ENCODE measurements at regions not wholly inside any gene's neighbourhood (a gene's known extent, or its start where the extent isn't known, plus 50 kb on each side); places are given as distances from the start of the nearest gene placed in this dataset.
A peak's percentile ranks its signal among the peaks of the same experiment; 100 is the strongest.
"Not testable (repeated sequence)": the region's sequence is repeated elsewhere in the genome, so short reads cannot be mapped to it uniquely, and the experiment has no call there.

GRCh38 chr3:107224026-107224596 is 153.1 kb upstream of the CCDC54 start:
- no peaks in the 10 kb centered on the region for H3K36me3 Mint-ChIP-seq (ENCODE audit: low read depth)
- intact Hi-C loops (cut with micrococcal nuclease) = no loop called here
- H3K4me3 Mint-ChIP-seq = no peak overlapping the region
- no peaks in the 10 kb centered on the region for H3K4me1 Mint-ChIP-seq (ENCODE audit: low read depth)
- H3K27me3 Mint-ChIP-seq (ENCODE audit: low read depth) = peaks cover 2% of the 10 kb centered on the region
- no peaks in the 10 kb centered on the region for H3K9me3 Mint-ChIP-seq
- no peak overlapping the region for H3K27ac Mint-ChIP-seq
- no peak for DNase-seq
- CTCF ChIA-PET = interaction anchor here (1.2 to 2.1 kb wide), 2 partner anchors 12 to 18 kb away, joined by 5 to 10 read pairs; no protein-coding TSS in a partner anchor

GRCh38 chr3:107227091-107227490 is 150.1 kb upstream of the CCDC54 start:
- DNase-seq = no peak
- H3K4me3 Mint-ChIP-seq = no peak overlapping the region
- intact Hi-C loops (cut with micrococcal nuclease) = loop anchor here (1.0 kb wide), 1 partner anchor 366 kb away; no protein-coding TSS in a partner anchor
- H3K36me3 Mint-ChIP-seq (ENCODE audit: low read depth) = no peaks in the 10 kb centered on the region
- CTCF ChIA-PET = interaction anchor here (1.6 kb wide), 1 partner anchor 9 kb away, joined by 4 read pairs; no protein-coding TSS in a partner anchor
- no peaks in the 10 kb centered on the region for H3K4me1 Mint-ChIP-seq (ENCODE audit: low read depth)
- no peak overlapping the region for H3K27ac Mint-ChIP-seq
- H3K27me3 Mint-ChIP-seq (ENCODE audit: low read depth) = peaks cover 2% of the 10 kb centered on the region
- H3K9me3 Mint-ChIP-seq = no peaks in the 10 kb centered on the region

DNA sequence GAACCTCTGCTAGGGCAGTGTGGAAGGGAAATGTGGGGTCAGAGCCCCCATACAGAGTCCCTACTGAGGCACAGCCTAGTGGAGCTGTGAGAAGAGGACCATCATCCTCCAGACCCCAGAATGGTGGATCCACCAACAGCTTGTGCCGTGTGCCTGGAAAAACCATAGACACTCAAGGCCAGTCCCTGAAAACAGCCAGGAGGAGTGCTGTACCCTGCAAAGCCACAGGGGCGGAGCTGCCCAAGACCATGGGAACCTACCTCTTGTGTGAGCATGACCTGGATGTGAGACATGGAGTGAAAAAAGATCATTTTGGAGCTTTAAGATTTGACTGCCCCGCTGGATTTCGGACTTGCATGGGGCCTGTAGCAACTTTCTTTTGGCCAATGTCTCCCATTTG is 143.4 kb upstream of the CCDC54 start:
- H3K27me3 Mint-ChIP-seq (ENCODE audit: low read depth); DNase-seq; H3K4me3 Mint-ChIP-seq; H3K4me1 Mint-ChIP-seq (ENCODE audit: low read depth); H3K9me3 Mint-ChIP-seq; H3K36me3 Mint-ChIP-seq (ENCODE audit: low read depth); intact Hi-C loops (cut with micrococcal nuclease); H3K27ac Mint-ChIP-seq: not testable (repeated sequence)
- CTCF ChIA-PET = interaction anchor here (1.1 to 3.3 kb wide), 3 partner anchors 188 to 431 kb away, joined by 3 to 25 read pairs (median 3); no protein-coding TSS in a partner anchor

- Mint-ChIP-seq H3K4me3 (peak overlapping the region; percentile 47), H3K27me3 (ENCODE audit: low read depth) (peaks cover 8% of the 10 kb centered on the region), H3K36me3 (ENCODE audit: low read depth) (no peaks in the 10 kb centered on the region), H3K9me3 (no peaks in the 10 kb centered on the region), H3K4me1 (ENCODE audit: low read depth) (peaks cover 8% of the 10 kb centered on the region), H3K27ac (no peak overlapping the region)
- DNase-seq = no peak
- CTCF ChIA-PET = interaction anchor here (0.8 to 3.6 kb wide), 18 partner anchors 8 to 692 kb away, joined by 3 to 54 read pairs (median 4); no protein-coding TSS in a partner anchor
- intact Hi-C loops (cut with micrococcal nuclease) = loop anchor here (5.0 kb wide), 7 partner anchors 427 to 1172 kb away; no protein-coding TSS in a partner anchor
Observed at GRCh38 chr3:107235193-107235927, 141.9 kb upstream of the CCDC54 start.

- H3K27ac Mint-ChIP-seq = no peak overlapping the region
- peak; percentile 68 for DNase-seq
- intact Hi-C loops (cut with micrococcal nuclease) = loop anchor here (1.0 to 5.0 kb wide), 14 partner anchors 36 to 1241 kb away; partner anchors contain the start of gene BBX
- CTCF ChIA-PET = interaction anchor here (0.8 to 3.6 kb wide), 26 partner anchors 9 to 693 kb away, joined by 3 to 54 read pairs (median 4); no protein-coding TSS in a partner anchor
- no peaks in the 10 kb centered on the region for H3K36me3 Mint-ChIP-seq (ENCODE audit: low read depth)
- H3K4me1 Mint-ChIP-seq (ENCODE audit: low read depth) = peaks cover 8% of the 10 kb centered on the region
- no peaks in the 10 kb centered on the region for H3K9me3 Mint-ChIP-seq
- H3K27me3 Mint-ChIP-seq (ENCODE audit: low read depth) = peaks cover 8% of the 10 kb centered on the region
- peak overlapping the region; percentile 47 for H3K4me3 Mint-ChIP-seq
Observed at GRCh38 chr3:107235928-107236315, 141.3 kb upstream of the CCDC54 start.

DNA sequence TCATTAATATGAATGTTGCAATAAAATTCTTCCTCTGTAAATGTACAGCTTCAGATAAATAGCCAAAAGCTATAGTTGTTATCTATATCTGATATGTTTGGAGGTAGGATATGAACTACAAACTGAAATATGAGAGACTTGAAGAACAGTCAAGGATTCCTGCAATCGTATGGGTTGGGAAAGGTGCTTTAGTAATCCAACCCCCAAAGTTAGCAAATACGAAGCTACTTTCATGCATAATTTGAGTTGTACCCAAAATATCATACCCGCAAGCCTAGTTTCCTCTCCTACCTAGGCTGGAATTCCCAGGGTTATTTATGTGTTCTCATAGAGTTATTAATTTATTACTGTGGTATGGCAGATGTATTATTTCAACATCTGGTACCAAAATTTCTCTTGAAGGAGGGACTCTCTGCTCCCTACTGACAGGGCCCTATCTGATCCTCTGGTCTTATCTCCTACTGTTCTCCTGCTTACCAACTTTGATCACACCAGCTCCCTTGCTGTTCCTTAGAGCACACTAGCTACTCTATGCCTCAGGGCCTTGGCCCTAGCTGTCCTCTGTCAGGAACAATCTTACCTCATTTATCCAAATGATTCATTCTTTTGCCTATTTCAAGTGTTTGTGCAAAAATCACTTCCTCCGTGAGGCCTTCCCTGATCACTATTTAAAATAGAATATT is 140.4 kb upstream of the CCDC54 start:
- intact Hi-C loops (cut with micrococcal nuclease) = loop anchor here (1.0 to 5.0 kb wide), 14 partner anchors 36 to 1240 kb away; partner anchors contain the start of gene BBX

DNA sequence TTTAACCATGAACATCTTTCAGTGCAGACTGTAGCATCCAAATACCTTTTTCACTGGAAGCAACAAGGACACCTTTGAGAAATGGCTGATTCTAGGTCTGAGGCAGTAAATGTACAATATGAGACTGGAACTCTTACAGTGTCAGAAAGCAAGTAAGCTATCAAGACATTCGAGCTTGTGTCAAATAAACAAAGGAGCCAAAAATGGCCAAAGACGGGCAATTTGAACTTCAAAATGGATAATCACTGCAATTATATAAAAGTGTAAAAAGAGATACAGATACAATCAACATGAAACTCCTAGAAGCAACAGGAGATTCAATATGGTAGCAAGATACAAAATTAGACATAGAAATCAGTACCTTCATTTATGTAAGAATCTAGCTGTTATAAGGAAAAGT is 138.5 kb upstream of the CCDC54 start:
- CTCF ChIA-PET = interaction anchor here (0.6 kb wide), 1 partner anchor 33 kb away, joined by 3 read pairs; no protein-coding TSS in a partner anchor
- Mint-ChIP-seq H3K27ac (no peak overlapping the region), H3K4me3 (no peak overlapping the region), H3K36me3 (ENCODE audit: low read depth) (no peaks in the 10 kb centered on the region), H3K27me3 (ENCODE audit: low read depth) (peaks cover 9% of the 10 kb centered on the region), H3K9me3 (no peaks in the 10 kb centered on the region), H3K4me1 (ENCODE audit: low read depth) (peaks cover 10% of the 10 kb centered on the region)
- intact Hi-C loops (cut with micrococcal nuclease) = loop anchor here (5.0 kb wide), 7 partner anchors 424 to 1169 kb away; no protein-coding TSS in a partner anchor
- DNase-seq = no peak

More for the DNA sequence above, 140.4 kb upstream of the CCDC54 start:
- no peaks in the 10 kb centered on the region for H3K36me3 Mint-ChIP-seq (ENCODE audit: low read depth)
- CTCF ChIA-PET = interaction anchor here (0.6 to 3.6 kb wide), 24 partner anchors 10 to 692 kb away, joined by 3 to 54 read pairs (median 4); no protein-coding TSS in a partner anchor
- H3K27me3 Mint-ChIP-seq (ENCODE audit: low read depth) = peaks cover 9% of the 10 kb centered on the region
- H3K9me3 Mint-ChIP-seq = no peaks in the 10 kb centered on the region
- H3K4me1 Mint-ChIP-seq (ENCODE audit: low read depth) = peaks cover 10% of the 10 kb centered on the region
- no peak overlapping the region for H3K4me3 Mint-ChIP-seq
- no peak overlapping the region for H3K27ac Mint-ChIP-seq
- no peak for DNase-seq

GRCh38 chr3:107239703-107240102 is 137.5 kb upstream of the CCDC54 start:
- H3K4me1 Mint-ChIP-seq (ENCODE audit: low read depth) = peaks cover 10% of the 10 kb centered on the region
- intact Hi-C loops (cut with micrococcal nuclease) = loop anchor here (1.0 to 5.0 kb wide), 10 partner anchors 182 to 1168 kb away; partner anchors contain the start of gene BBX
- peaks cover 9% of the 10 kb centered on the region for H3K27me3 Mint-ChIP-seq (ENCODE audit: low read depth)
- DNase-seq = no peak
- no peaks in the 10 kb centered on the region for H3K36me3 Mint-ChIP-seq (ENCODE audit: low read depth)
- no peaks in the 10 kb centered on the region for H3K9me3 Mint-ChIP-seq
- H3K4me3 Mint-ChIP-seq = peak overlapping the region; percentile 84
- H3K27ac Mint-ChIP-seq = no peak overlapping the region
- CTCF ChIA-PET = no interaction called here

DNA sequence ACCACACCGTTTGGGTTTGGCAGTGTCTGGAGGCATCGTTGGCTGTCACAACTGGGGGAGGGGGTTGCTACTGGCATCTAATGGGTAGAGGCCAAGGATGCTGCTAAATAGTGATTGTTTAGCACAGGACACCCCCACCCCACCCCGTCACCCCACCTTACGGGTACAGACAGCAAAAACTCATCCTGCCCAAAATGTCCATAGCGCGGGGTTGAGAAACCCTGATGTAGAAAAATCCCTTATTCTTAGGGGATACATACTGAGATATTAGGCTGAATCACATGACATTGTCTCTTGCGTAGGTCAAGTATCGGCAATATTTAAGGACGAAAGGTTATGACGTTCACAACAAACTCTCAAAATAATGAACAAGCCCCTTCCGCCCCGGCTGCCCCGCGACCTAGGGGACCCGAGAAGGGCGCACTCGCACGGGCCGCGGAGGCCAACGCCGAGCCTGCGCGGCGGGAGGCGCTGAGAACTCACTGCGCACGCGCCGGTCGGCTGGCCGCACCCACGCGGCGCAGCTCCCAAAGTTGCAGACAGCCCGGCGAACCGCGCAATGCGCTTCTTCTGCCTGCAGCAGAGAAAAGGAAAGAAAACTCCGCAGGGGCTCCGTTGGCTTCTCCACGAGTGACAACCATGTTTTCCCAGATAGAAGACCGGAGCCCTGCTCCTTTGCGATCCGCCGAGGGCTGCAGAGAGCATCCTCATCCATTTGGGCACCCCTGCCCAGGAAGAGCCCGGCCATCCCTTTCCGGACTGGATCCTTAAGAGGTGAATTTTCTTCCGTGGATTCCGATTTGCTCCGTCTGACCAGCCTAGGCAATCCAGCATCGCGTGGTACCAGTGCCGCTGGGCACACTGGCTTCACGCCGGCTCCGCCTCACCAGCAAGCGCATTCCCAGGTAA is 136.8 kb upstream of the CCDC54 start:
- intact Hi-C loops (cut with micrococcal nuclease) = loop anchor here (1.0 kb wide), 3 partner anchors 181 to 282 kb away; partner anchors contain the start of gene BBX
- CTCF ChIA-PET = interaction anchor here (0.9 to 2.9 kb wide), 2 partner anchors 31 to 190 kb away, joined by 3 to 5 read pairs; no protein-coding TSS in a partner anchor
- H3K4me3 Mint-ChIP-seq = peak overlapping the region; percentile 84
- DNase-seq = peak; percentile 72
- H3K27me3 Mint-ChIP-seq (ENCODE audit: low read depth) = peaks cover 9% of the 10 kb centered on the region
- peaks cover 10% of the 10 kb centered on the region for H3K4me1 Mint-ChIP-seq (ENCODE audit: low read depth)
- H3K9me3 Mint-ChIP-seq = no peaks in the 10 kb centered on the region
- H3K36me3 Mint-ChIP-seq (ENCODE audit: low read depth) = no peaks in the 10 kb centered on the region
- no peak overlapping the region for H3K27ac Mint-ChIP-seq

GRCh38 chr3:107241217-107241616 is 136.0 kb upstream of the CCDC54 start:
- DNase-seq = peak; percentile 16
- H3K9me3 Mint-ChIP-seq = no peaks in the 10 kb centered on the region
- intact Hi-C loops (cut with micrococcal nuclease) = no loop called here
- H3K4me3 Mint-ChIP-seq = peak overlapping the region; percentile 84
- peaks cover 6% of the 10 kb centered on the region for H3K27me3 Mint-ChIP-seq (ENCODE audit: low read depth)
- CTCF ChIA-PET = interaction anchor here (0.6 to 2.9 kb wide), 3 partner anchors 31 to 461 kb away, joined by 3 to 5 read pairs (median 5); no protein-coding TSS in a partner anchor
- no peaks in the 10 kb centered on the region for H3K36me3 Mint-ChIP-seq (ENCODE audit: low read depth)
- peaks cover 3% of the 10 kb centered on the region for H3K4me1 Mint-ChIP-seq (ENCODE audit: low read depth)
- no peak overlapping the region for H3K27ac Mint-ChIP-seq

DNA sequence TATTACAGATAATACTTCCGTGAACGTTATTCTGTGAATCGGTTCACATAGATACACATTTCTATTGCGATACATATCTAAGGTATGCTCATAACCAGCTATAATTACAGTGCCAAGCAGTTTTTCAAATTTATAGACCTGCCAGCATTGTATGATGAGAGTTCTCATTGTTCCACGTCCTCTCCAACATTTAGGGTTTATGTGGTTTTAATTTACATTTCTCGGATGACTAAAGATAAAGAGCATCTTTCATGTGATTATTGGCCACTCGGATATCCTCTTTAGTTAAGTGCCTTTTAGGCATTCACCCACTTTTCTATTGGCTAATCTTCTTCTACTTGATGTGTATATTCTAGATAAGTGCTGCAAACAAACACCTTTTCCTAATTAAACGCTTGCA is 134.7 kb upstream of the CCDC54 start:
- Mint-ChIP-seq H3K4me3 (no peak overlapping the region), H3K36me3 (ENCODE audit: low read depth) (no peaks in the 10 kb centered on the region), H3K4me1 (ENCODE audit: low read depth) (peaks cover 2% of the 10 kb centered on the region), H3K27me3 (ENCODE audit: low read depth) (peaks cover 2% of the 10 kb centered on the region), H3K27ac (no peak overlapping the region), H3K9me3 (no peaks in the 10 kb centered on the region)
- no peak for DNase-seq
- CTCF ChIA-PET = interaction anchor here (1.3 to 2.9 kb wide), 2 partner anchors 179 to 187 kb away, joined by 5 read pairs; no protein-coding TSS in a partner anchor
- intact Hi-C loops (cut with micrococcal nuclease) = no loop called here
